Kidney capillary endothelial cell (primary cell): ENCODE measurements at regions not wholly inside any gene's neighbourhood (a gene's known extent, or its start where the extent isn't known, plus 50 kb on each side); places are given as distances from the start of the nearest gene placed in this dataset.
"Not testable (repeated sequence)": the region's sequence is repeated elsewhere in the genome, so short reads cannot be mapped to it uniquely, and the experiment has no call there.

Experiments
- DNase-seq: peaks from one replicate; pipeline ENCODE4 v3.0.0-alpha.2; 2018; ENCODE audit warnings: low spot score

DNA sequence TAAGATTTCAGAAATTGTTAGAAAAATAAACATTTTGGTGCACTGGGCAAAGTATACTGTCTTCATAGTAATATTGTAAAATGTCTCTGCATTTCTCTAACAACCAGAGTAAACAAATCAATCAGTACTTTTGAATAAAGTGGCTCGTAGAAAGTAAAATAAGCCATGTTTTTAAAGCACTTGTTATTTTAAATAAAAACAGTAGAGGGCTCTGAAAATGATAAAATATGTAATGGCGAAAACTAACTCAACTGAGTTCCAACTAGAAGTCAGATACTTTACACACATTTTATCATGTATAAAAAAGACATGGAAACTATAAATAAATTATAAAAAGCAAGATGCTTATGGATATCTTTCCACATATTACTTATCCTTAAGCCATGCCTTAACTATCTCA lies 1134.4 kb downstream of the PDHA2 start:
- DNase-seq, result no peak

DNA sequence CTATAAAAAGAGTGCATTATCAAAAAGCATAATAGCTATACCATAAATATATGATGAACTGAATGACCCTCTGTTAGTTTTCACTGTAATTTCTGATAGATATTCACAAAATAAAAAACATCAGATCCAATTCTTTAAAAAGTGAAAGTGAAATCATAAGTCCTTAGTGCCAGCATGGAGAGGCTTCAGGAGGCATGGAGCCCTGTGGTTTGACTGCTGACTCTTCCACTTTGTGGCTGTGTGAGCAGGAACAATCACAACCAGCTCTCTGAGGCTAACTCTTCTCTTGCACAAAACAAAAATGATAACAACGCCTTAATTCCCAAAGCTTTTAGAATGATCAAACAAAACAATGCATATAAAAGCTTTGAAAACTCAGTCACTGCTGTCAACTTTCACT lies 1143.9 kb downstream of the PDHA2 start:
- DNase-seq, result no peak

DNA sequence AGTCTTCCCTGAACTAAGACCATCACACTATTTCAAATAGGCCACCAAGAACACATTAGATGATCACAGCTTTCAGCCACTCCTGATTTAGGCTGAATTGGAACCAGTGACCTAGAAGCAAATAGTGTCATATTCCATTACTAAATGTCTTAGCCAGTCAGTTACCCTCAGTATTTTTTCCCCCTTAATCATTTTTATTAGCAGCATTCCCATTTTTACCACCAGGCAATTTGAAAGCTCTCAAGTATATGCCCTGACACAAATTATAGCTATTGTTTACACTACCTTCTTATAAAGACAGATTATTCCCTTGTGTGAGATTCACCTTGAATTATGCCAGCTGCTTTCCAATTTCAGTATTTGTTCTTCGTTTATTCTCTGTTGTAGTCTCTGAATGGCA lies 1146.9 kb downstream of the PDHA2 start:
- no peak for DNase-seq

DNA sequence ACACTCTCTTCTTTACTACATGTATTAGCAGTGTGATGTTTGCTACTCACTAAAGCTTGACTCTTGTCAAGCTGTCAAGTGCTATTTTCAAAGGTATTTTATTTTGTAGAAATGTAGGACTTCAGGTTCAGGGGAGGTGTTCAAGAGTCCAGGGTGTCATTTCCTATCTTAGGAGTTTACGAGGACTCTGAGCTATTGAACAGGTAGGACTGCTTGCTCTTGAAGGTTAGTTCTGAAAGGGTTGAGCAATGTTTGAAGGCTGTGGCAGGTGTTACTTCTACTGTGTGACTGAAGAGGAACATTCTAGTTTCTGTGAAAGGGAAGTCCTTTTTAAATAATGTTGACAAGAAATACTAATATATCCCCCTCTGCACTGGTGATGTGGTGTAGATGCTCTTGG lies 1151.2 kb downstream of the PDHA2 start:
- DNase-seq, result no peak

DNA sequence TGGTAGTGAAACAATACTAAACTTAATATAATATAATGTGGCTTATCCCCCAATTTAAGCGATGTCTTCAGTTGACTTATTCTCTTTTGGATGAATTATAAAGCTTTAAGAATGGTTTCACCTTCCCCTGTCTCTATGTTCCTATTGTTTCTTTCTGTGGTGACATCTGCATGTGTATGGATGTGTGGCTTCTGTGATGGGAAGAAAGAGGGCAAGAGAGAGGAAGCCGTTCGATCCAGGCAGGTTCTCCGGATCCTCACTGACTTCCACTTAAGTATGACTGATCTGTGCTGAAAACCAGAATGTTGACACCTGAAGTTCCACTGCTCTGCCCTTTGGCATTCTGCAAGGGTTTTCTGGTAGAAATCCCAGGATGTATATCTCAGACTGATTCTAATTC lies 1150.8 kb downstream of the STPG2 start:
- no peak for DNase-seq

DNA sequence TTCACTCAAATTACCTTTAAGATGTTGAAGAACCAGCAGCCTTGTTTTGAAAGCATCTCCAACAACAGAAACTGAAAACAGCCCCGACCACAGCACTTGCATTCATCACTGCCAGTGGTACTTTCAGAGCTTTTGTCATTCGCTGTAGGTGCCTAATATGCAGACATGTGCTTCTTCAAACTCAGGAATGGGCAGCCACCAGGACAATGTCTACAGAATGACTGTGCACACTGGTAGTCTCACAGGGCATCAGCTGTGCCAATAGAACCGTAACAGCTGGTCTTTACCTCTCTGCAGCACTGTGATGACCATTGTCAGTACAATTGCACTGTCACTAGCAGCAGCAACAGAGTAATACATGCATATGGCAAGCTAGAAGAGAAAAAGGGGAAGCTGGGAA lies 1149.7 kb downstream of the STPG2 start:
- DNase-seq, result no peak

DNA sequence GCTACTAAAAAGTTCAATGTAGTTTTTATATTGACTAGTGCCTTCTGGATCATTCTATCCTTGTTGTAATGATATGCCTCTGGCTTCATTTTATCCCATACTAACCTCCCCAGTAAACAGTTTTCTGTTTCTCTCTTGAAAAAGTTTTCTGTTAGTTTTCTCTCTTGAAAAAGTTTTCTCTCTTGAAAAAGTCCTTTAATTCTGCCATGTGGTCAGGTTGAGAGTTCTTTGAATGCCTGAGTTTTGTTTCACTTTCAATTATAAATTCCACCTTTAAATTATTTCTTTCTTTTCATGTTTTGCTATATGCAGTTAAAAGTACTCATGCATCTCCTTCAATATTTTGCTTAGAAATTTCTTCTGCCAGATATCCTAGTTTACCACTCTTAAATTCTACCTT lies 1139.6 kb downstream of the STPG2 start:
- no peak for DNase-seq

DNA sequence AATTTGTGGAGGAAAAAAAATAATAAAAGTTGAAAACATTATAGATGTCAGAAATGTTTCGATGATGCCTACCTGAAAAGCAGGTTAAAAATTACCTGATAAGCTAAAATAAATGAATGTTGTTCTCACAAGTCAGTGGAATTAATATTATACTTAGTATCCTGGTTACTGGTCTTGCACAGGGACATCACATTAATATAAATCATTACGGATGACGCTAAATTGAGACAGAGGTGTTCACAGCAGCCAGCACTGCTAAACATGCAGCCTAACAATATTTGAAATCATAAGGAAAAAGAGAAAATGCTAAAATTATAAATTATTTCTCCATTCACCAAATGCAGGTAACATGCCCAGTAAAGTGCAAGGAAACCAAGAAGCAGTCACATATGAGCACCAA lies 1130.0 kb downstream of the STPG2 start:
- DNase-seq, result no peak

DNA sequence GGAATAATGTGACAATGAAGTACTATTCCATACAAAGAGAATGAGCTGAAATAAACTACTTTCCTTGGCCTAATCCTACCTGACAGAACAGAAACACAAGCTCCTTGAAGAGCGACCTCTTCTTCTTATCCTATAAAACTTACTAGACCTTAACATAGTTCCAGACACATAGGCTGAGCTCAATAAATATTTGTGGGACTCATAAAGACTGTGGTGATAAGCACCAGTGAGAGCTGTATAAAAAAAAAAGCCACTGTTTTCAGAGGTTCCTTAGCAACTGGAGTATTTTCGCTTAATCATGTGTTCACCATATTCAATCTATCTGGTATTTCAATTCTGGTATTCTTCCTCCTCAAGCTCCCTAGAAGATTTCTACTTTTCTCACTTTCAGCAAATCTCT lies 1129.6 kb downstream of the STPG2 start:
- DNase-seq, result no peak

DNA sequence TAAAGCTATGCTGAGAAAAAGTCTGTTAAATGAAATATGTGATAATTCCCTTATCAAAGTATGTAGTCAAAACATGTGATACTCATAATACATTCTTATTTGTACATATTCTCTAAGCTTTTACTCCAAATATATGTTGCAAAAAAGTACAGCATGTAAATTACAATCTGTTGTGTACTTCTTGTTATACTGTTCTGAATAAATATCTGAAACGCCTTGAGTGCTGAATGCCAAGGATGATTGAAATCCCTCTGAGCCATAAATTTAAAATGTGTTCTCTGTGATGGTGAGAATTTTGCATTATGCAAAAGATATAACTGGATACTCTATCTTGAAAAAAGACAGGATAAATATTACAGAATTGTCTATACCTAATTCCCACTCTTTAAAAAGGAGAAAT lies 1128.0 kb downstream of the STPG2 start:
- DNase-seq, result no peak

DNA sequence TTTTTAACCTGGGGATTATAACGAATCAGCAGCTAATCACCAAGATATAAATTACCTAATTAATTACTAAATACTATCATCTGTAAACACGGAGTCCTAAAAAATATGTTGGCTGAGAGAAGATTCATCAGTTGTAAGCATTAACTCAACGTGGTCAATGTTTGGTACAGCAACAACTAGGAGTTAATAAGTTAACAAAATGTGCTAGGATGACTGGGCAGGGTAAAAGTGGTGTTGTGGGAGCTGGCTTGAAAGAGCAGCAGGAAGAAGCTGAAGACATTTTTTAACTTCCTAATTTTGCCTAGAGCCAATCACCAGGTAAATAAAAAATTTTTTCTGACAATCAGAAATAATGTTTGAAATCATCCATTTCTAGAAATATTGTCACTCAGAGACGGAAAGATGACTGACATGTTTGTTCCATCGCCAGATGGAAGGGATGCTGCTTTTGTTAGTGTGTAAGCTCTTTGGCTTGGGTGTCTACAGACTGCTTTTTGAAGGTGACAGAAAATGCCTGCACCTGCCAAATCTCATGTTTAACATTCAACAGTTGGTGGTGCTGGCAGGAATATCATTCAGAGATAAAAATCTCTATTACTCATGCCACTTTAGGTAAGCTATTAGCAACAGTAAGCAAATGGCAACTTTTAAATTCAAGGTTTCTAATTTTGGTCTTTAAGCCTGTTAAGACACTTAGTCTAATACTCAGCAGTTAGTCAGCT lies 1126.9 kb downstream of the STPG2 start:
- no peak for DNase-seq

DNA sequence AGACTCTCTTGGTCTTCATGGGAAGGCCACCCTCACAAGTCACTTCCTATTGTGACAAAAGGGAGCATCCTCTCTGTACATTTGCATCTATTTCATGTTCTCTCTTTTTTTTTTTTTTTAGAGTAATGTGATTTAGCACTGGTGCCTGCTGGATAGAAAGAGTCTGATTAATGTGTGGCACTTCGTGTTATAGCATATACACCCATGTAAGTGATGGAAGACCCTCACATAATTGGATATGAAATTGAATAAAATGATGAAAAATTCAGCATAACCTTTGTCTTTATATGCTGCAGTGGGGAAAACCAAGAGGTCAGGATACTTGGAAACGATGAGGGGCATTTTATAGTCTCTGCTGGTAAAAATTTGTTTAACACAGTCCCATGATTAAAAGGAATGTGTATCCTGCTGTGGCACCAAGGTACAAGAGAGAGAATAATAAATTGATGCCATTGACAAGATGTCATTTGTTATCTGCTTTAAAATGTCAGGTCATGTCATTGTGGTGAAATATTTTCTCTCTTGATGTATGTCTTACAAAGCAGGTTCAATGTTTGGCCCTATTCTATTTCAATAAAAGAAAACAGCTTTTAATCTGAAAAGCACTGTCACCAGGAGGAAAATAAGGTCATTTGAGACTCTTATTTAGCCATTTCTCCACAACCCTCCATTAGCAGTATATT lies 1115.4 kb downstream of the STPG2 start:
- DNase-seq, result no peak

DNA sequence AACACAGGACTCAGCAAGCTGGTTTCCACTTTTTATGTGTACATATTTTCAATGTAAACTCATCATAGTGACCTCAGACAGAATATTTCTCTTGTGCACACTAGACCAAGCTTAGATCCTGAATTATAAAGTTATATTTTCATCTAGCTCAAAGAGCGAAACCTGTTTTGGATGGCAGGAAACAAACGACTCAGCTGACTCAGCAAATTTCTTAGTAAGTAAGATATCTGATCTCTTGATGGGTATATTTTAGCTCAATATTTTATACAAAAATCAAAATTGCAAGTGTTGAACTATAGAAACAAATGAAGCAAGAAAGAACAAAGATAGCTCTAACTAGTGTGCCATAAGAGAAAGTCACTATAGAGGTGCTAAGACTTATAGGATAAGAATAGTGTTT lies 1114.5 kb downstream of the STPG2 start:
- no peak for DNase-seq

DNA sequence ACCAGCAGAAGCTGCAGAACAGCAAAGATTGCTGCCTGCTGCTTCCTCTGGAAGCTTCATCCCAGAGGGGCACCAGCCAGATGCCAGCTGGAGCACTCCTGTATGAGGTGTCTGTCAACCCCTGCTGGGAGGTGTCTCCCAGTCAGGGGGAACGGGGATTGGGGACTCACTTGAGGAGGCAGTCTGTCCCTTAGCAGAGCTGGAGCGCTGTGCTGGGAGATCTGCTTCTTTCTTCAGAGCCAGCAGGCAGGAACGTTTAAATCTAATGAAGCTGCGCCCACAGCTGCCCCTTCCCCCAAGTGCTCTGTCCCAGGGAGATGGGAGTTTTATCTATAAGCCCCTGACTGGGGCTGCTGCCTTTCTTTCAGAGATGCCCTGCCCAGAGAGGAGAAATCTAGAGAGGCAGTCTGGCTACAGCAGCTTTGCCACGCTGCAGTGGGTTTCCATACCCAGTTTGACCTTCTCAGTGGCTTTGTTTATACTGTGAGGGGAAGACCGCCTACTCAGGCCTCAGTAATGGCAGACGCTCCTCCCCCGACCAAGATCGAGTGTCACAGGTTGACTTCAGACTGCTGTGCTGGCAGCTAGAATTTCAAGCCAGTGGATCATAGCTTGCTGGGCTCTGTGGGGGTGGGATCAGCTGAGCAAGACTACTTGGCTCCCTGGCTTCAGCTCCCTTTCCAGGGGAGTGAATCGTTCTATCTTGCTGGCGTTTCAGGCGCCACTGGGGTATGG lies 1105.7 kb downstream of the STPG2 start:
- not testable (repeated sequence) for DNase-seq

DNA sequence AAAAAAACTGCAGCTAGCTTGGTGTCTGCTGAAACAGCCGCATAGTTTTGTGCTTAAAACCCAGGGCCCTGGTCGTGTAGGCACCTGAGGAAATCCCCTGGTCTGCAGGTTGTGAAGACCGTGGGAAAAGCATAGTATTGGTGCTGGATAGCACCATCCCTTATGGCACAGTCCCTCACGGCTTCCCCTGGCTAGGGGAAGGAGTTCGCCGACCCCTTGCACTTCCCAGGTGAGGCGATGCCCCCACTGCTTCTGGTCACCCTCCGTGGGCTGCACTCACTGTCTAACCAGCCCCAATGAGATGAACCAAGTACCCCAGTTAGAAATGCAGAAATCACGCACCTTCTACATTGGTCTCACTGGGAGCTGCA lies 1105.1 kb downstream of the STPG2 start:
- no peak for DNase-seq

DNA sequence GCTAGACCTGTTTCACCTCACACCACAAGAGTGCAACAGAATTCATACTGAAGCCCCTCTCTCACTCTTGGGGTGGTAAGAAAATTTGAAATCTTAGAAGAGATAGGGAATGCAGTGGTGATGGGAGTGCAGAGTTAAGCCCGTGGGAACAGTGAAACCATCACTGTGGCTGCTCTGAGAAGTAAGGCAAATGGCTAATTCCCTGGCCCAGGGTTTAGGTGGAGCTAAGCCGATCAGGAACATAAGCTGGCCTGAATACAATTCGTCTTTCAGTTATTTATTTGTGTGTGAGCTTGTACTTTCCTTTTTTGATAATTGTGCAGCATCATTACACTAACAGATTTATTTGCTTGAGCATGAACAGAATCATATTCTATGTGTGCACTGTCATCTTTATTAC lies 1070.6 kb downstream of the STPG2 start:
- no peak for DNase-seq

DNA sequence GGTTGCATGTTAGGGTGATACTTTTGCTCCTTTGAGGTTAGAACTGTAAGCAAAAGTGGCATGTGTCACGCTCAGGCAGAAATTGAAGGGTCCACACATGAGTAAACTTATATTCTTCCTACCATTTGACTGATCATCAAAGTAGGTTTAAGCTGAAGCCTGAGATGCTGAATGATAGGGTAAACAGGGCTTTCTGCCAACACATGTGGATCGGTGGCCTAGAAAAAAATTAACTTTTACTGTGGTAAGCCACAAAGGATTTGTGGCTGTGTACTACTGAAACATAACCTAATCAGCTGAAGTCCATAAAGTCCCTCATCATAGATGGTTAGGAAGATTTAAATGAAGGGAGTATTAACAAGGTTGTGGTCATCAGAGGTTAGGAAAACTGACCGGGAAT lies 1070.1 kb downstream of the STPG2 start:
- DNase-seq, result no peak

DNA sequence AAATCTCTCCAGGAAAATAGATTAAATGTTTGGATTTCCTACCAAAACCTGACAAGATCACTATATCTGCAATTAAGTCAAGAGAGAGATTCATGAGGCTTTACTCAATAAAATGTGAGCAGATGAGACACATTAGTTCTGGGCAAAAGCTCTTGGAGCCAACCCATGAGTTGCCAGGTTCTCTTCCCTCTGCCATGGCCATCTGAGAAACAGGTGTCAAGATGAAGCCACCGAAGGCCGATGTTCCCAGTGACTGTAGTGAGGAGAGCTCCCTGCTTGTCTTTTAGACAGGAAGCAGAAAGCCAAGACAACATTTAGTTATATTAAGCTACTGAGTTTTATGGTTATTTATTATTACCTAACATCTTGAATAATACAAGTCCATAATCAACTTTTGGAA lies 1068.7 kb downstream of the STPG2 start:
- no peak for DNase-seq

DNA sequence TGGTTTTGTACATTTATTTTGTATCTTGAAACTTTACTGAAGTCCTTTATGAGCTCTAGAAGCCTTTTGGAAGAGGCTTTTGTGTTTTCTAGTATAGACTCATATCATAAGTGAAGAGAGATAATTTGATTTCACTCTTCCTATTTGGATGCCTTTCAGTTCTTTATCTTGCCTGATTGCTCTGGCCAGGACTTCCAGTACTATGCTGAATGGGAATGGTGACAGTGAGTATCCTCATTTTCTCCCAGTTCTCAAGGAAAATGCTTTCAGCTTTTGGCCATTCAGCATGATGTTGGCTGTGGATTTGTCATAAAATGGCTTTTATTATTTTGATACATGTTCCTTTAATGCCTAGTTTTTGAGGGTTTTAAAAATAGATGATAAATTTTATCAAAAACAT lies 1061.3 kb downstream of the STPG2 start:
- no peak for DNase-seq

DNA sequence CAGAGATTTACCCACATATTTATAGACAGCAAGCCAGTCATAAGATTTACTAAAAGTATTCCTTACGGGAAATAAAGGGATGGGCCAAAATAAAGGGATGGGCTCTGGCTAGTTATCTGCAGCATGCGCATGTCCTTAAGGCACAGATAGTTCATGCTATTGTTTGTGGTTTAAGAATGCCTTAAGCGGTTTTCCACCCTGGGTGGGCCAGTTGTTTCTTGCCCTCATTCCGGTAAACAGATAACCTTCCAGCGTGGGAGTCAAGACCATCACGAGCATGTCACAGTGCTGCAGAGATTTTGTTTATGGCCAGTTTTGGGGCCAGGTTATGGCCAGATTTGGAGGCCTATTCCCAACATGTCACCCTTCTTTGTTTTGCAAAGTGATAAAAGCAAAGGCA lies 1046.2 kb downstream of the STPG2 start:
- not testable (repeated sequence) for DNase-seq

DNA sequence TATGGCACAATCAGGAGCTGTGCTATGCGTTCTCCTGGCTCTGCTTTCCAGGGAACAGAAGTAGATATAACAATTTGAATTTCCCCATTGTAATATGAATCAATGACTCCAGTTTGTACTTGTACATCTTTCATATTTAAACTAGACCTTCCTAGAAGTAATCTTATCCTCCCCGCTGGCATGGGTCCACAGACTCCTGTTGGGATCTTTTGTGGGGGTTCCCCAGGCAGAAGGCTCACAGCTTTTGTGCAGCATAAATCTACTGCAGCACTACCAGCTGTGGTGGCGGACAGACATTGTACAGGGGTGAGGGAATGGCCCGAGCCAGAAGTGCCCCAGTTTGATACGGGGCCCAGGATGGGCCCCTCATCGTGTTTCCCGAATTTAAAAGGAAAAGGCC lies 1042.1 kb downstream of the STPG2 start:
- not testable (repeated sequence) for DNase-seq

DNA sequence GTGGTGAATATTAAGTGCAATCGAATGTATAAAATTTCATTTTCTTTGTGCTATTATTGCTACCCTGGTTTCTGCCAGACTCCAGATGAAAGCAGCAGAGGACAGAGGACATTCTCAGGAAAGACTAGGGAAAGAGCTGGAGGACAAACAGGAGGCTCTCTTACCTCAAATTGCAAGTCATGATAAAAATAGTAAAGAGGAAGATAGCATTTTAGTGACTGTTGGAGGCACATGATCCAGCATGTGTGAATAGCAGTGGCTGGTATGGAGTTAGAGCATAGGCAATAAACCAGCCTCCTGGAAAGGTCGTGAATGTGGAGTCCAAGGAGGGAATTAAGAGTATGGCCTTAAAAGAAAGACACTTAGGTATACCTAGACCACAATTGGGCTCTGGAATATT lies 1040.0 kb downstream of the STPG2 start:
- no peak for DNase-seq

DNA sequence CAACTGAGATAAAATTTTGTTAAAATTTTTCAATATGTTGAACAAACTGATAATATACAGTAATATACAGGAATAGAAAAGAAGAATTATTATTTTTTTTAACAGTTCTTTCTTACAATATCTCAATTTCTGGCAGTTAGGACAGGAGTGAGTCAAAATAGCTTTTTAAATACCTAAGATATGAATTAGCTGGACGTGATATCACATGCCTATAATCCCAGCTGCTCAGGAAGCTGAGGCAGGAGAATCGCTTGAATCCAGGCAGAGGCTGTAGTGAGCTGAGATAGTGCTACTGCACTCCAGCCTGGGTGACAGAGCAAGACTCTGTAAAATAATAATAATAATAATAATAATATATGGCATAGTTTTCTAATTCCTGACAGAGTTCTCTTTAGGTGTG lies 1039.3 kb downstream of the STPG2 start:
- DNase-seq, result no peak
